M059J (cell line): ENCODE measurements at regions not wholly inside any gene's neighbourhood (a gene's known extent, or its start where the extent isn't known, plus 50 kb on each side); places are given as distances from the start of the nearest gene placed in this dataset.
A peak's percentile ranks its signal among the peaks of the same experiment; 100 is the strongest.
"Not testable (repeated sequence)": the region's sequence is repeated elsewhere in the genome, so short reads cannot be mapped to it uniquely, and the experiment has no call there.

Experiments used
- DNase-seq: peaks from one replicate; pipeline ENCODE4 v3.0.0-alpha.2; 2012; ENCODE audit warnings: low read depth

DNA sequence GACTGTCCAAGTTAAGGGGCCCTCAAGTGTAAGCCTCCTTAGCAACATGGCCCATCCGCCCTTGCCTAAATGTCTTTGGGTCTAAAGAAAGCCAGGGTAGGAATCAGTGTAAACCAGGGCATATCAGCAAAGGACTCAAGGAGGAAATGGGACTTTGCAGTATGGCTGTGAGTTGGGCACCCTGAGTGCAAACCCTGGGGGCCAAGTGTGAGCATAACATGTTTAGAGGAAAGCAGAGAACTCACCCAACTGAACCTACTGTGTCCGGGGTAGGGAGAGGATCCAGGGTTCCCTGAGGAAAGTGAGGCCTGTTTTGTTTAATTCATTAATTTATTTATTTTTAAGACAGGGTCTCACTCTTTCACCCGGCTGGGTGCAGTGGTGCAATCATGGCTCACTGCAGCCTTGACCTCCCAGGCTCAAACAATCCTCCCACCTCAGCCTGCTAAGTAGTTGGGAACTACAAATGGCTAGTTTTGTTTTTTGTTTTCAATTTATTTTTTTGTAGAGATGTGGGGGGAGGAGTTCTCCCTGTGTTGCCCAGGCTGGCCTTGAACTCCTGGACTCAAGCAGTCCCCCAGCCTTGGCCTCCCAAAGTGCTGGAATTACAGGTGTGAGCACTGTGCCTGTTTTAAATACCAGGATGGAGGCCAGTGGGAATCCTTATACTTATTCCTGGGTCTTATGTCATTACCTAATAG, 51.0 kb upstream of the ACTR3 start:
- DNase-seq = no peak

GRCh38 chr2:113838277-113838676, 51.6 kb upstream of the ACTR3 start:
- no peak for DNase-seq

- no peak for DNase-seq
Measured at GRCh38 chr2:113834051-113834730, 55.7 kb upstream of the ACTR3 start.

DNA sequence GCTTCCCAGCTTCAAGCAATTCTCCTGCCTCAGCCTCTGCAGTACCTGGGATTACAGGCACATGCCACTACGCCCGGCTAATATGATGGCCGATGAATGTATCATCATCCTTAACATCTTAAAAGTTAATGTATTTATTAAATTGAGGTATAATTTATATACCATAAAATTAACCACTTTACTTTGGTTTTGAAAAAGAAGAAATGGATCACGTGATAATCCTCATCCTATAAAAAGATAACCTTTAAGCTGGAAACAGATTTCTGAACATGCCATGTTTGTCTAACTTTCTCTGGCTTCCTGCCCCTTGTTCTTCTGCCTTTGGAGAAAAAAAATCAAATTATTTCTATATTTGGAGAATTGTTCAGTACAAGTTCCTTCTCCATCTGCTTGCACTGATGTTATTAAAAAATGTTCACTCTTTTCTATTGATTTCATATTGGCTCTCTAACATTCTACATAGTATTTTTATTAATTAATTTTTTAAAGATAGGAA, 57.0 kb upstream of the ACTR3 start:
- DNase-seq = no peak

- DNase-seq = peak; percentile 85
Measured at GRCh38 chr2:113831161-113831560, 58.7 kb upstream of the ACTR3 start.

GRCh38 chr2:113829761-113830160, 60.1 kb upstream of the ACTR3 start:
- no peak for DNase-seq

GRCh38 chr2:113829270-113829669, 60.6 kb upstream of the ACTR3 start:
- DNase-seq = no peak

DNA sequence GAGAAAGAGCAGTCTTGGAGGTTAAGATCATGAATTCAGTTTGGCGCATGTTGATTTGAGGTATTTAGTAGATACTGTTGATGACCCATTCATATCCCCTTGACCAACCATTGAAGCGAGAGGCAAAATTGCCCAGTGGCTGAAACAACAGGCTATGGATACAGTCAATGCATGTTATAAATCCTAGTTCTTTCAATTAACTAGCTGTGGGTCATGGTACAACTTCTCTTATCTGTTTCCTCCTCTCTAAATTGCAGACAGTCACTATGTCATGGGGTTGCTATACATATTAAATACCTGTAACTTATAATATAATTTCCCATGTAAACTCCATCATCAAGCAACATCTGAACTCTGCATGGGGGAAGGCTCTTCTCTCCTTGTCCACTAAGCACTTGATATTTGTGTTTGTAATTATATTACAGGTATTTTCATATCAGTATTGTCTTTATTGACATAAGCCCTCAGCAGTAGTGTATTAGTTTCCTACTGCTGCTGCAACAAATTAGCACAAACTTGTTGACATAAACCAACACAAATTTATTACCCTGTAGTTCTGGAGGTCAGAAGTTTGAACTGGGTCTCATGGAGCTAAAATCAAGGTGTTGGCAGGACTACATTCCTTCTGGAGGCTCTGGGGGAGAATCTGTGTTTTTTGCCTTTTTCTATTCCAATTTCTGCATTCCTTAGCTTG, 61.7 kb upstream of the ACTR3 start:
- DNase-seq = no peak

DNA sequence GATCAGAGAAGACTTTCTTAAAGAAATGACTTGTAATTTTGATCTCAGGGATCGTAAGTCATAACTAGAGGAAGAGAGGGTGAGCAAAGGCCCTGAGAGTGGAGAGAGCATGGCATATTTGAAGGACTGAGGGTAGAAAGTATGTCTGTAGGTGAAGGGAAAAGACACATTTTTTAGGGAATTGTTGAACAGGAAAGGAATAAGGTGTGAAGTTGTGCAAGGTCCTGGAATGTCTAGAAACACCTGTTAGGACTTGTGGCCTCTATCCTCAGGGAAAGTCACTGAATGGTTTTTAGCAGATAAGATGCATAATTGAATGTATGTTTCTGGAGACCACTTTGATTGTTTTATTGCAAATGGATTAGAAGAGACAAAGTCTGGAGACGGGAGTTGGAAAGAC, 62.5 kb upstream of the ACTR3 start:
- no peak for DNase-seq

DNA sequence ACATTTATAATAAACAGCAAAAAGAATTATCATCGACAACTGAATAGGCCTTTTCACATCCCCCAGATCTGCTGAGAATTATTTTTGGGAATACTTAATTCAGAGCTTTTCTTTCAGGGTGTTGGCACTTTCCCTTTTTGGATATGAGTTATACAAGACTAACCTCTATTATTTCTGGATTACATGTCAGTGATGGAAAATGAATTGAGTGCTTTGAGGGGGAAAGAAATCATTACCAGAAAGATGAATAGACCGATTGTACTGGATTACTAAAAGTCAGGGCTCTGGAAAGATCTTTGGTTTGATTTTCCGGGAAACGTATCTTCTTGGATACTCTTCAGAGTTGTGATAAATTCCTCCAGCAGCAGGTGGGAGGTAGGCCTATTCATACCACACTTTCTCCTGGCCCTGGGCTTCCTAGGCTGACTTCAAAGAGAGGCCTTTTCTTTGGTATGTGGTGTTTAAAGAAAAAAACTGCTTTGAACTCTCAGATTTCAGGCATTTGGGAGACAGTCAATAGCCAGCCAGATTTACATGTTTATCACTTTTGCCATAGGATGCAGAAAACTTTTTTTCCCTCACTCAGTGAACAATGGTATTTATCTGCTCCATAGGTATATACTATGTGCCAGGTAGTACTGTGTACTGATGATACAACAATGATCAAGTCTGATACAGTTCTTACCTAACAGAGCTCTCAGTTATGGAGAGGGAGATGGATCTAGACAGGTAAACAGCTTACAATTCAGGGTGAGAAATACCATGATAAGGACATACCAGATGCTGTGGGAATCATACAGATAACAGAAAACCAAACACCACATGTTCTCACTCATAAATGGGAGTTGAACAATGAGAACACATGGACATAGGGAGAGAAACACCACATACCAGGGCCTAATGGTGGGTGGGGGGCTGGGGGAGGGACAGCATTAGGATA, 63.3 kb upstream of the ACTR3 start:
- no peak for DNase-seq

GRCh38 chr2:113823716-113824595, 65.9 kb upstream of the ACTR3 start:
- DNase-seq = no peak

GRCh38 chr2:113822087-113822815, 65.8 kb upstream of the SLC35F5 start:
- DNase-seq = peak; percentile 28

DNA sequence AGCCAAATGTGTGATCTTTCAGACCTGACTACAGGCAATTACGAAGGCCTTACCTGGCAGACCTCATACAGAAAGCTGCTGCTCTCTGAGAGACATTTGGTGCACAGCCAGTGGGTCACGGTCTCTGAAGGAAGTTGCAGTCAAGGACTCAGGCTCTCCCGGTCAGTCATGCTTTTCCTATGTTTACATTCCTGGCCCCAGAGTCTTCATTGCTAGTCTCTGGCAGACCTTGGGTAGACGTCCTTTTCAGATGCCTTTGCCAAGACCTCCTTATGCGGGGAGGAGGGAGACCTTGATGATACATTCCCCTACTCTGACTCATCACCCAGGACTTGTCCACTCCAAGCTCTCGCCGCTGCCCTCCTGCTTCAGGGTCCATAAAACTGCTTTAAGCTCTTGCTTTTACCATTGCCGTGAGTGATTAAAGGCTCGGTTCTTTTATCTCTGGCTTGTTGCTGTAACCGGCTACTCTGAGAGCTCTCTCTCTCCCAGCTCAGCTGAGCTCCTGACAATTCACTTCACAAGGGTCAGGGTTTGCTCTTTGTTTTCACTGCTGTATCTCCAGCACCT, 62.0 kb upstream of the SLC35F5 start:
- DNase-seq = peak; percentile 100

GRCh38 chr2:113813396-113813795, 57.0 kb upstream of the SLC35F5 start:
- not testable (repeated sequence) for DNase-seq

DNA sequence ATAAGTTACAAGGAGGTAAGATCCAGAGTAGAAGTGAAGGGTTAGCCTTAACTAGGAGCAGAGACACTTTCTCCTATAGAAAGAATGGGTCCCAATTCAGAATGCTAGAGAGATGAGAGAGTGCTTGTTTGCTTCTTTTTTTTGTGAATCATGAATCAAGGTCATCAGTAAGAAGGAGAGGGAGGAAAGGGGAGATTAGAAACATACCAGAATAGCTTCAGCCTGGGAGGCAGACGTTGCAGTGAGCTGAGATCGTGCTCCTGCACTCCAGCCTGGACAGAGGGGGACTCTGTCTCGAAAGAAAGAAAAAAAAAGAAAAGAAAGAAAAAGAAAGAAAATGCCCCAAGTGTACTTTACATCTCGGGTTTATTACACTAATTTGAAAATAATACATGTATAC, 55.8 kb upstream of the SLC35F5 start:
- no peak for DNase-seq

DNA sequence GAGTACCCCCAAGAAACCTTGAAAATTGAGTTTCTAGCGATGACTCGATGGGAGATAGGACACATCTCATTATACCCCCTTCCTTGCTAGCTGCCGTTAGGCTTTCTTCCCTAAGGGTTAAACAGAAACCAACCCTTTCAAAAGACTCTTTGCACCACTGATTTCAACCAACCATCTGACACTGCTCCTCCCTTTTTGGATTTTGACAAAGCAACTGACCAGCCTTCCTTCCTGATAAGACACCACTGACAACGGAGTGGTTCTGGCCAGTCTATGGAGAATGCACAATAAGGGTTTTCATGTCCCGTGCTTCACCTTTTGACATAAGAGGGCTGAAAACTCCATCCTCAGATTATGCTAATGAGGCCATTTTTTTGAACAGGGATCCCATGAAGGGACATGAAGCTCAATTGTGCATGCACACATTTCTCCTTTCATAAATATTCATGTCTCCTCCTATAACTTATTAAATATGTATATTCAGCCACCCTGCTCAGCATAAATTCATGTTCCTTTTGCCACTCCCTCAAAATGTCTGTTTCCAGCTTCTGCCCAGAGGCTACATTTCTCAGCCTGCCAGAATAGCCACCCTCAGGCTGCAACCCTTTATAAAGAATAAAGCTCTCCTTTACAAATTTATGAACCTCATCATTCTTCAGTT, 52.8 kb upstream of the SLC35F5 start:
- no peak for DNase-seq

- DNase-seq = no peak
Measured at GRCh38 chr2:113807721-113808120, 51.3 kb upstream of the SLC35F5 start.

DNA sequence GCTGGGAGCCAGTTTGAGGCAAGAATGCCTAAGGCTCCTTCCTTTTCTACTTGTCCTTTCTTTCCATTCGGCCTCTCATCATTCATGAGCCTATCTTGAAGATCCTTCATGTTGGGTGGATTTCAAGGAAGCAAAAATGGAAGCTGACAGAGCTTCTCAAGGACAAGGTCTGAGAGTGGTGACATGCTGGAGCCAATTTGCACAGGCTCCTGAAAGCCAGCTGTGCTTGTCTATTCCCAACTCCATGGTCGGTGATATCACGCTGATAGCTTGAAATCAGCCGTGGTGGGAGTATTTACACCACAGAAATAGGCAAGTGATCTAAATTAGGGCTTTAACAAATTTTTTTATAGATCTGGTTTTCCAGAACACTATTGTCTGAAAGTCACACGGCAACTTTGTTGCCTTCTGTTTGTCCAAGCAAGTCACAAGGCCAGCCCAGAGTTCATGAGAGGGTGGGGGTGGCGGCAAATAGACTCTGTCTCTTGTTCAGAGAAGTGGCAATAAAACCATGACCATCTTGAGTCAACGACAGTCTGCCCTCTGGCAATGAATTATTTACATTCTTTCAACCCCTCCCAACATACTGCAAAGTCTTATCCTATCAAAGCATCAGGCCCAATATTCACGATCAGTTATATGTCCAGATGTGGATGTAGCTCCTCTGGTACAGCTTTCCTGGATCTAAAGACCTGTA, 49.9 kb upstream of the SLC35F5 start:
- DNase-seq = peak; percentile 72
